CD14-positive monocyte (primary cell): ENCODE measurements at regions not wholly inside any gene's neighbourhood (a gene's known extent, or its start where the extent isn't known, plus 50 kb on each side); places are given as distances from the start of the nearest gene placed in this dataset.

ENCODE experiments used
- DNase-seq, 3 donors: peaks; one replicate each; pipeline ENCODE4 v3.0.0-alpha.2; 2011 to 2022
- H2AFZ ChIP-seq: 2 replicates; pipeline ENCODE4 v1.6.0; 2012; ENCODE audit warnings: mild to moderate bottlenecking, low read depth, low read length, inconsistent platforms; ENCODE audit not compliant: insufficient read depth, poor library complexity, severe bottlenecking
- H3K27ac ChIP-seq, 2 donors: 1 replicate in 1 of 2; 2 replicates in 1 of 2; pipeline ENCODE4 v1.5.1; 2012 to 2013; ENCODE audit warnings: low read length in 2 of 2, control low read depth in 1 of 2, inconsistent platforms in 1 of 2, low read depth in 1 of 2, mild to moderate bottlenecking in 1 of 2
- H3K27me3 ChIP-seq, 2 donors: one replicate each; pipeline versions ENCODE4 v1.6.0 to v1.6.1; 2011 to 2013; ENCODE audit warnings: low read length in 2 of 2; ENCODE audit not compliant: control insufficient read depth in 2 of 2, insufficient read depth in 2 of 2
- H3K36me3 ChIP-seq, 2 donors: replicated peaks in 1 of 2; 1 replicate in 1 of 2; 2 replicates in 1 of 2; pipeline versions ENCODE4 v1.5.1 to v1.6.1; 2012 to 2013; ENCODE audit warnings: low read length in 2 of 2, control low read depth in 1 of 2, inconsistent platforms in 1 of 2, mild to moderate bottlenecking in 1 of 2; ENCODE audit not compliant: insufficient read depth in 2 of 2, control insufficient read depth in 1 of 2
- H3K4me1 ChIP-seq, 2 donors: 1 replicate in 1 of 2; 2 replicates in 1 of 2; pipeline versions ENCODE4 v1.5.1 to v1.6.1; 2012 to 2013; ENCODE audit warnings: low read length in 2 of 2, control low read depth in 1 of 2, inconsistent platforms in 1 of 2, mild to moderate bottlenecking in 1 of 2, moderate library complexity in 1 of 2; ENCODE audit not compliant: insufficient read depth in 2 of 2, control insufficient read depth in 1 of 2
- H3K4me2 ChIP-seq: replicated peaks from 2 replicates; pipeline ENCODE3; 2012; ENCODE audit warnings: low read length, moderate library complexity, mild to moderate bottlenecking; ENCODE audit not compliant: poor library complexity, severe bottlenecking; ENCODE audit errors: extremely low read depth
- H3K4me3 ChIP-seq, 3 experiments: fragments of 200-600 bp in 1 of 3; sonication (generic) in 1 of 3; replicated peaks in 1 of 3; 1 replicate in 2 of 3; 2 replicates in 1 of 3; pipeline ENCODE4 v1.5.1; 2011 to 2013; ENCODE audit warnings: low read length in 3 of 3, mild to moderate bottlenecking in 3 of 3, control low read depth in 2 of 3, low read depth in 2 of 3, inconsistent platforms in 1 of 3, moderate library complexity in 1 of 3
- H3K79me2 ChIP-seq: 2 replicates; pipeline ENCODE4 v1.6.0; 2012; ENCODE audit warnings: mild to moderate bottlenecking, control low read depth, inconsistent platforms, low read length, moderate library complexity; ENCODE audit not compliant: insufficient read depth
- H3K9ac ChIP-seq: 2 replicates; pipeline ENCODE4 v1.6.0; 2017; ENCODE audit warnings: low read length, mild to moderate bottlenecking; ENCODE audit not compliant: insufficient read depth, poor library complexity, severe bottlenecking
- H3K9me3 ChIP-seq, 2 donors: replicated peaks in 1 of 2; 1 replicate in 1 of 2; 2 replicates in 1 of 2; pipeline versions ENCODE4 v1.5.1 to v1.6.1; 2012 to 2013; ENCODE audit warnings: low read length in 2 of 2, control low read depth in 1 of 2; ENCODE audit not compliant: control insufficient read depth in 1 of 2, insufficient read depth in 1 of 2
- H4K20me1 ChIP-seq: 2 replicates; pipeline ENCODE4 v1.6.0; 2012; ENCODE audit warnings: mild to moderate bottlenecking, low read length, control low read depth, moderate library complexity; ENCODE audit not compliant: insufficient read depth
- H3K27ac Mint-ChIP-seq, 7 donors: one replicate each; pipeline ENCODE4 v1.8.0; 2020; ENCODE audit warnings: mild to moderate bottlenecking in 7 of 7, mixed read lengths in 7 of 7, moderate library complexity in 6 of 7, inconsistent platforms in 2 of 7
- H3K27me3 Mint-ChIP-seq, 3 donors: one replicate each; pipeline ENCODE4 v1.8.0; 2021 to 2022; ENCODE audit warnings: low read depth in 3 of 3, mild to moderate bottlenecking in 3 of 3, mixed read lengths in 3 of 3, moderate library complexity in 3 of 3, inconsistent platforms in 1 of 3
- H3K36me3 Mint-ChIP-seq, 2 donors: one replicate each; pipeline ENCODE4 v1.8.0; 2020; ENCODE audit warnings: mixed read lengths in 2 of 2, inconsistent platforms in 1 of 2, mild to moderate bottlenecking in 1 of 2
- H3K4me1 Mint-ChIP-seq: one replicate; pipeline ENCODE4 v1.8.0; 2020; ENCODE audit warnings: mild to moderate bottlenecking, mixed read lengths
- H3K4me3 Mint-ChIP-seq, 2 donors: one replicate each; pipeline ENCODE4 v1.8.0; 2020; ENCODE audit warnings: mild to moderate bottlenecking in 2 of 2, mixed read lengths in 2 of 2, moderate library complexity in 1 of 2
- H3K9me3 Mint-ChIP-seq, 7 donors: one replicate each; pipeline ENCODE4 v1.8.0; 2020 to 2022; ENCODE audit warnings: mixed read lengths in 7 of 7, mild to moderate bottlenecking in 6 of 7, moderate library complexity in 6 of 7, inconsistent platforms in 2 of 7
- CTCF ChIP-seq: fragments of 200-600 bp; IDR thresholded peaks from one replicate; pipeline ENCODE4 v1.8.0; 2022; ENCODE audit warnings: antibody characterized with exemption, mild to moderate bottlenecking
- WGBS: methylation state at CpG from one replicate; pipeline ENCODE4 v1.1.5; 2013; ENCODE audit warnings: missing lambda C conversion rate; ENCODE audit not compliant: insufficient coverage; 5-methylcytosine and 5-hydroxymethylcytosine counted together
- intact Hi-C, 2 donors: fragments of 100-400 bp; cut with micrococcal nuclease; formaldehyde crosslinking; loops; one replicate each; pipeline versions ENCODE4 v1.15.0 to v1.15.1; 2023

- DNase-seq, result no peak
- Histone ChIP-seq H3K9ac (no peak overlapping the region), H3K4me2 (no peak overlapping the region), H3K27ac (no peak overlapping the region), H3K36me3 (no peaks in the 10 kb centered on the region), H3K9me3 (peaks cover 4 to 8% of the 10 kb centered on the region in 2 donors), H3K4me1 (no peaks in the 10 kb centered on the region), H3K79me2 (no peaks in the 10 kb centered on the region), H3K4me3 (no peak overlapping the region), H4K20me1 (no peaks in the 10 kb centered on the region), H3K27me3 (no peaks in the 10 kb centered on the region), H2AFZ (no peak overlapping the region)
- Mint-ChIP-seq H3K36me3 (no peaks in the 10 kb centered on the region), H3K27me3 (no peaks in the 10 kb centered on the region), H3K27ac (no peak overlapping the region), H3K4me1 (no peaks in the 10 kb centered on the region), H3K9me3 (peaks cover 0 to 10% (median 4%) of the 10 kb centered on the region in 7 donors), H3K4me3 (no peak overlapping the region)
- intact Hi-C loops, result no loop called here
- no peak for TF ChIP-seq CTCF
- WGBS, result 83% methylated on average over 3 of the region's 3 CpGs
Measured at GRCh38 chr7:52382731-52383130, 652.7 kb upstream of the POM121L12 start.

GRCh38 chr7:52369922-52370321, 665.5 kb upstream of the POM121L12 start:
- no peaks in the 10 kb centered on the region for H3K4me1 Mint-ChIP-seq
- no peak overlapping the region for H3K27ac Mint-ChIP-seq
- no peak overlapping the region for H3K4me3 ChIP-seq
- H3K79me2 ChIP-seq, result no peaks in the 10 kb centered on the region
- intact Hi-C loops, result loop anchor here in 1 of 2 donors (10.0 kb wide), 1 partner anchor 55 kb away; no protein-coding TSS in a partner anchor
- TF ChIP-seq CTCF, result no peak
- H3K9me3 Mint-ChIP-seq, result peaks cover 4 to 23% (median 17%) of the 10 kb centered on the region in 7 donors
- peaks cover 30 to 40% of the 10 kb centered on the region in 2 donors for H3K9me3 ChIP-seq
- no peak for DNase-seq
- no peaks in the 10 kb centered on the region for H3K27me3 ChIP-seq
- no CpG with 5 or more reads among the region's 4 CpGs for WGBS
- H2AFZ ChIP-seq, result no peak overlapping the region
- no peaks in the 10 kb centered on the region for H4K20me1 ChIP-seq
- H3K27me3 Mint-ChIP-seq, result peaks cover 0 to 2% (median 0%) of the 10 kb centered on the region in 3 donors
- H3K4me2 ChIP-seq, result no peak overlapping the region
- no peak overlapping the region for H3K9ac ChIP-seq
- H3K36me3 Mint-ChIP-seq, result no peaks in the 10 kb centered on the region
- no peak overlapping the region for H3K27ac ChIP-seq
- no peak overlapping the region for H3K4me3 Mint-ChIP-seq
- no peaks in the 10 kb centered on the region for H3K36me3 ChIP-seq
- H3K4me1 ChIP-seq, result no peaks in the 10 kb centered on the region
